ENCODE measurements at regions not wholly inside any gene's neighbourhood (a gene's known extent, or its start where the extent isn't known, plus 50 kb on each side); places are given as distances from the start of the nearest gene placed in this dataset.
"Not testable (repeated sequence)": the region's sequence is repeated elsewhere in the genome, so short reads cannot be mapped to it uniquely, and the experiment has no call there.

DNA sequence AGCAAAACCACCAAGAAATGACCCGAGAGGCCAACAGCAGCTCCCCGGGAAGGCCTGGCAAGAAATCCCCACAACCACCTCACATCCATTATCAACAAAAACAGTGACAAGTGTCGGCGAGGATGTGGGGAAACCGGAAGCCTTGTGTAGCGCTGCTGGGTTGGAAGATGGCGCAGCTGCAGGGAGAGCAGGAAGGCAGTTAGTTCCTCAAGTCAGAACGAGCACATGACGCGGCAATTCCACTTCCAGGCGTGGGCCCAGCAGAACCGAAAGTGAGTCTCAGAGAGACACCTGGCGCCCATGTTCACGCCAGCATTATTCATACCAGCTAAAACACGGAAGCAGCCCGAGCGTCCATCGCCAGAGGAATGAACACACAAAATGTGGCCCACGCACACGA, 5413.7 kb upstream of the TPTE start:
- TF ChIP-seq POLR2A (IDR thresholded peaks at IDR 0.05): not testable (repeated sequence)
- TF ChIP-seq, protein P1, sequence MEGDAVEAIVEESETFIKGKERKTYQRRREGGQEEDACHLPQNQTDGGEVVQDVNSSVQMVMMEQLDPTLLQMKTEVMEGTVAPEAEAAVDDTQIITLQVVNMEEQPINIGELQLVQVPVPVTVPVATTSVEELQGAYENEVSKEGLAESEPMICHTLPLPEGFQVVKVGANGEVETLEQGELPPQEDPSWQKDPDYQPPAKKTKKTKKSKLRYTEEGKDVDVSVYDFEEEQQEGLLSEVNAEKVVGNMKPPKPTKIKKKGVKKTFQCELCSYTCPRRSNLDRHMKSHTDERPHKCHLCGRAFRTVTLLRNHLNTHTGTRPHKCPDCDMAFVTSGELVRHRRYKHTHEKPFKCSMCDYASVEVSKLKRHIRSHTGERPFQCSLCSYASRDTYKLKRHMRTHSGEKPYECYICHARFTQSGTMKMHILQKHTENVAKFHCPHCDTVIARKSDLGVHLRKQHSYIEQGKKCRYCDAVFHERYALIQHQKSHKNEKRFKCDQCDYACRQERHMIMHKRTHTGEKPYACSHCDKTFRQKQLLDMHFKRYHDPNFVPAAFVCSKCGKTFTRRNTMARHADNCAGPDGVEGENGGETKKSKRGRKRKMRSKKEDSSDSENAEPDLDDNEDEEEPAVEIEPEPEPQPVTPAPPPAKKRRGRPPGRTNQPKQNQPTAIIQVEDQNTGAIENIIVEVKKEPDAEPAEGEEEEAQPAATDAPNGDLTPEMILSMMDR (IDR thresholded peaks at IDR 0.05): not testable (repeated sequence)
